BLaER1 treated with 17β-estradiol and CSF1 and Interleukin-3, amounts not matched to agents 10 nM and 100 nM (cell line): ENCODE measurements at regions not wholly inside any gene's neighbourhood (a gene's known extent, or its start where the extent isn't known, plus 50 kb on each side); places are given as distances from the start of the nearest gene placed in this dataset.
"Not testable (repeated sequence)": the region's sequence is repeated elsewhere in the genome, so short reads cannot be mapped to it uniquely, and the experiment has no call there.

Source experiments
- H3K27ac ChIP-seq, 11 experiments: shearing (Covaris generic); formaldehyde crosslinking; 2 replicates each; pipeline ENCODE4 v1.8.1; 2022
- H3K27me3 ChIP-seq, 11 experiments: shearing (Covaris generic); formaldehyde crosslinking; 2 replicates each; pipeline ENCODE4 v1.8.1; 2022
- H3K36me3 ChIP-seq, 11 experiments: shearing (Covaris generic); formaldehyde crosslinking; 2 replicates each; pipeline ENCODE4 v1.8.1; 2022
- H3K4me1 ChIP-seq, 10 experiments: shearing (Covaris generic); formaldehyde crosslinking; 2 replicates each; pipeline ENCODE4 v1.8.1; 2022
- H3K4me2 ChIP-seq, 11 experiments: shearing (Covaris generic); formaldehyde crosslinking; 2 replicates each; pipeline ENCODE4 v1.8.1; 2022
- H3K4me3 ChIP-seq, 10 experiments: shearing (Covaris generic); formaldehyde crosslinking; 2 replicates each; pipeline ENCODE4 v1.8.1; 2022
- H3K9ac ChIP-seq, 11 experiments: shearing (Covaris generic); formaldehyde crosslinking; 2 replicates each; pipeline ENCODE4 v1.8.1; 2022
- H3K9me3 ChIP-seq, 11 experiments: shearing (Covaris generic); formaldehyde crosslinking; replicated peaks in 1 of 11; 2 replicates each; pipeline ENCODE4 v1.8.1; 2022
- H4K20me1 ChIP-seq, 11 experiments: shearing (Covaris generic); formaldehyde crosslinking; 2 replicates each; pipeline ENCODE4 v1.8.1; 2022
- Cebpa-rat ChIP-seq, 11 experiments: shearing (Covaris generic); IDR thresholded peaks; 2 replicates each; pipeline ENCODE4 v1.8.1; 2022

DNA sequence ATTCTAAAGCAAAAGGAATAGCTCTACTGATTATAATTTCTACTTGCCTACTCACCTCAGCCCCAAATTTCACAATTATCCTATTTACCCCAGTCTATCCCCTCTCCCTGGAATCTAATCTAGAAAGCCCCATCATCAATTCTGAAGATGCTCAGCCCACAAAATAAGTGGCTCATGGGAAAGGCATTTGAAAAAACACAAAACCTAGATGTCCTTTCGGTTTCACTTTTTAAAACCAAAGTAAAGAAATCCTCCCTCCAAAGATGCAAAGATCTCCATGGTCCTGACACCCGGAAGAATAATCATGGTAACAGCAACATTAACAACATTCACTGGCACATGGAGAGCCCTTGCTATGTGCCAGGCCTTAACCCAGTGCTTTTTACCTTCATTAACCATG, 224.8 kb downstream of the FGFR2 start:
- Histone ChIP-seq H4K20me1 (no peaks in the 10 kb centered on the region), H3K4me2 (no peak overlapping the region), H3K4me3 (no peak overlapping the region), H3K4me1 (peaks cover 0 to 8% (median 0%) of the 10 kb centered on the region in 10 experiments; a peak in 4 of 20 replicates), H3K9ac (no peak overlapping the region), H3K27me3 (no peaks in the 10 kb centered on the region), H3K36me3 (no peaks in the 10 kb centered on the region), H3K27ac (no peak overlapping the region), H3K9me3 (no peaks in the 10 kb centered on the region)
- no peak for TF ChIP-seq Cebpa-rat (IDR thresholded peaks at IDR 0.05)

DNA sequence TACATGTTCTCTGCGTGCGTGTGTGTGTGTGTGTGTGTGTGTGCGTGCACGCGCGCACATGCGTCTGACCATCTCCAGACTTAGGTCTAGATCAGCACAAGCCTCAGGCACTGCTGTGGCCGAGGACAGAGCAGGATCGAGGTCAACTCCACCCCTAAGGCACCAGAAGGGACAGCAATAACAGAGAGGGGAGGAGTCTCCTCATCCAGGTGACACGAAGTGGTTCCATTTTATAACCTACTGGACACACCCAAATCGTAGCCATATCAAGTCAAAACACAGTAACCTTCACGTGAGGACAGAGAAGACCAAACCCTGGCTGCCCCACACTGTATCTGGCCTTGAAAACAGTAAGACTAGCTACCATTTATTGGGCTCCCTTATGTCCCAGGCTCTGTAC, 224.1 kb downstream of the FGFR2 start:
- no peak overlapping the region for H3K9ac ChIP-seq
- H3K4me2 ChIP-seq = no peak overlapping the region
- H3K4me1 ChIP-seq = peaks cover 0 to 8% (median 0%) of the 10 kb centered on the region in 10 experiments; a peak in 4 of 20 replicates
- no peaks in the 10 kb centered on the region for H3K9me3 ChIP-seq
- H3K27ac ChIP-seq = no peak overlapping the region
- H3K36me3 ChIP-seq = no peaks in the 10 kb centered on the region
- no peak overlapping the region for H3K4me3 ChIP-seq
- TF ChIP-seq Cebpa-rat (IDR thresholded peaks at IDR 0.05) = no peak
- H4K20me1 ChIP-seq = no peaks in the 10 kb centered on the region
- H3K27me3 ChIP-seq = no peaks in the 10 kb centered on the region

DNA sequence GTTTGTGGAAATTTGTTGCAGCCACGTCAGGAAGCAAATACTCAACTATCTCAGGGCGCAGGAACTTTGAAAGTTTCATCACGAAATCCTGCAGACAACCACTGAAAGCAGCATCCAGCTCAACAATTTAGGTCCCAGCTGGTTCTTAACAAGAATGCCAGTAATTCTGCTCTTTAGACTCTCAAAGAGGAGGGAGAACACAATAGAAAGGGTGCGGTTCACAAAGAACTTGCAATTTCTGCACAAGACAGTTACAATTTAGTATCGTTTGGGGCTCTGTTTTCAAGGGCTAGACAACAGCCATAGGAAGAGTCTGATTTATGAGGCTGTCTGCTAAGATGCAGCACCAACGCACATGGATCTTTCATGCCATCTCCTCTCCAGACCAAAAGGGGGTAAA, 223.1 kb downstream of the FGFR2 start:
- no peak for TF ChIP-seq Cebpa-rat (IDR thresholded peaks at IDR 0.05)

DNA sequence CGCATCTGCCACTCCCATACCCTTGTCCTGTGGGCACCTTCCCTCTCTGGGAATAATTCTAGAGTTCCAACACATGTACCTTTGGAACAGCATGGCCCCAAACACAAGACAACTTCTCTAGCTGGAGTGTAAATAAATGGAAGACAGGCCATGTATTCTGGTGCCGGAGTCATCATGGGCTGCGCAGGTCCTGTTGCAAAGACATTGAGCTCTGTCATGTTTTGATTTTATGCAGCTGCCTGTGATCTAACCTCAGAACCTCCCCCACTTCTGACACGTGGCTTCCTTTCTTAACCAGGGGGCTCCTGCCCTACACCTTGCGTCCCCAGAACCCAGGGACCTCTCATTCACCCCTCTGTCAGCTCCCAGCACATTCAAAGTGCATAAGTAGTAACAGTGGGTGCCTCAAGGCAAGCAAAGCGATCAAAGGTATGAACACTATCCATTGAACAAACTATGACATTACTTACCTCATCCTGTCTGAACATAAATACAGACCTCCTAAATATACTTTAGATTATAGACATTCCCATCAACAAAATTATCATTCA, 219.9 kb downstream of the FGFR2 start:
- no peaks in the 10 kb centered on the region for H4K20me1 ChIP-seq
- TF ChIP-seq Cebpa-rat (IDR thresholded peaks at IDR 0.05) = no peak
- H3K27ac ChIP-seq = no peak overlapping the region
- no peak overlapping the region for H3K4me3 ChIP-seq
- H3K4me2 ChIP-seq = no peak overlapping the region
- no peaks in the 10 kb centered on the region for H3K27me3 ChIP-seq
- H3K4me1 ChIP-seq = no peaks in the 10 kb centered on the region
- no peak overlapping the region for H3K9ac ChIP-seq
- no peaks in the 10 kb centered on the region for H3K36me3 ChIP-seq
- peaks cover 6 to 19% (median 10%) of the 10 kb centered on the region in 11 experiments; a peak in 20 of 22 replicates for H3K9me3 ChIP-seq

More for the DNA sequence above, 223.1 kb downstream of the FGFR2 start:
- Histone ChIP-seq H3K27me3 (no peaks in the 10 kb centered on the region), H3K4me3 (no peak overlapping the region), H3K9me3 (no peaks in the 10 kb centered on the region), H3K9ac (no peak overlapping the region), H3K27ac (no peak overlapping the region), H3K4me2 (no peak overlapping the region), H3K4me1 (peaks cover 0 to 4% (median 0%) of the 10 kb centered on the region in 10 experiments; a peak in 4 of 20 replicates), H3K36me3 (no peaks in the 10 kb centered on the region), H4K20me1 (no peaks in the 10 kb centered on the region)

DNA sequence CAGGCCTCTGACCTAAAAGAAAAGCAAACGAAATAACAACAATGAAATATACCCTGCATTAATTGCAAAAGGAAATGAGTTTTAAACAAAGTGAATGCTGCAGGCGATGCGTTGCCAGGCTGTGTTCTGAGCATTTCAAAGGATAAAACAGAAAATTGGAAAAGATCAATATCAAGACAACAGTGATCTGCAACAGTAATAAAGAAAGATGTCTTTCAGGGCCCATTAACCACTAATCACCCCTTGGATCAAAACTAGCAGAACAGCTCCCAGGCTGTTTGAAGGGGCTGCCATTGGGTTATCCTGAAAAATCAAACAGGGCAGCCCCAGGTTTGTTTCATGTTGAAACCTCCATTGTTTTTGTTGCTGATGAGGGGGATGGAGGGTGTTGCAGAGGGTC, 219.2 kb downstream of the FGFR2 start:
- H3K27ac ChIP-seq = no peak overlapping the region
- no peak overlapping the region for H3K4me2 ChIP-seq
- H3K4me3 ChIP-seq = no peak overlapping the region
- H3K4me1 ChIP-seq = no peaks in the 10 kb centered on the region
- H4K20me1 ChIP-seq = no peaks in the 10 kb centered on the region
- no peaks in the 10 kb centered on the region for H3K27me3 ChIP-seq
- no peak for TF ChIP-seq Cebpa-rat (IDR thresholded peaks at IDR 0.05)
- H3K36me3 ChIP-seq = no peaks in the 10 kb centered on the region
- peaks cover 6 to 25% (median 11%) of the 10 kb centered on the region in 11 experiments; a peak in 20 of 22 replicates for H3K9me3 ChIP-seq
- no peak overlapping the region for H3K9ac ChIP-seq

DNA sequence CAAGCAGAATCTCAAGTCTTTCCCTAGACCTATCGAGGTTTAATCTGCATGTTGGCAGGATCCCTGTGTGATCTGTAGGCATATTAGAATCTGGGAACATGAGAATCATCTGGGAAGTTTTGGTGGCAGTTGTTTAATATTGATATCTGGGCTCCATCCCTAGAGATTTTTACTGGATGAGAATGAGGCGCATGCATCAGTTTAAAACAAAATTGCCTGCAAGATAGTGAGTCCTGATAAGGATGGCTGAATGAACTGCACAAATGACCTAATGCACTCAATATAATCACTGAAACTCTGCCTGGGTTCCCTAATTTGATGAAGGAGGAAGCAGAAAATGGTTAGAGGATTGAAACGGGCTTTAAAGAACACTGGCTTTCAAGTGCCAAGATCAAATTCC, 218.0 kb downstream of the FGFR2 start:
- no peaks in the 10 kb centered on the region for H4K20me1 ChIP-seq
- no peak for TF ChIP-seq Cebpa-rat (IDR thresholded peaks at IDR 0.05)
- no peaks in the 10 kb centered on the region for H3K4me1 ChIP-seq
- H3K9ac ChIP-seq = no peak overlapping the region
- no peak overlapping the region for H3K4me2 ChIP-seq
- H3K4me3 ChIP-seq = no peak overlapping the region
- H3K27ac ChIP-seq = no peak overlapping the region
- H3K9me3 ChIP-seq = peaks cover 6 to 26% (median 11%) of the 10 kb centered on the region in 11 experiments; a peak in 20 of 22 replicates
- no peaks in the 10 kb centered on the region for H3K36me3 ChIP-seq
- H3K27me3 ChIP-seq = no peaks in the 10 kb centered on the region

DNA sequence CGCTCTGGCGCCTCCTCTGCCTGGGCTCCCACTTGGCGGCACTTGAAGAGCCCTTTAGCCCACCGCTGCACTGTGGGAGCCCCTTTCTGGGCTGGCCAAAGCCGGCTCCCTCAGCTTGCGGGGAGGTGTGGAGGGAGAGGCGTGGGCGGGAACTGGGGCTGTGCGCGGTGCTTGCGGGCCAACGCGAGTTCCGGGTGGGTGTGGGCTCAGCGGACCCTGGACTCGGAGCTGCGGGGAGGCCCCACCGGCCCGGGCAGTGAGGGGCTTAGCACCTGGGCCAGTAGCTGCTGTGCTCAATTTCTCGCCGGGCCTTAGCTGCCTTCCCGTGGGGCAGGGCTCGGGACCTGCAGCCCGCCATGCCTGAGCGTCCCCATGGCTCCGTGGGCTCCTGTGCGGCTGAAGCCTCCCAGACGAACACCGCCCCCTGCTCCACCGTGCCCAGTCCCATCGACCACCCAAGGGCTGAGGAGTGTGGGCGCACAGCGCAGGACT, 216.2 kb downstream of the FGFR2 start:
- not testable (repeated sequence) for H4K20me1 ChIP-seq, H3K27ac ChIP-seq, H3K9ac ChIP-seq, H3K36me3 ChIP-seq, H3K4me2 ChIP-seq, H3K4me1 ChIP-seq, H3K4me3 ChIP-seq, H3K27me3 ChIP-seq
- peaks cover 6 to 26% (median 11%) of the 10 kb centered on the region in 11 experiments; a peak in 20 of 22 replicates for H3K9me3 ChIP-seq

DNA sequence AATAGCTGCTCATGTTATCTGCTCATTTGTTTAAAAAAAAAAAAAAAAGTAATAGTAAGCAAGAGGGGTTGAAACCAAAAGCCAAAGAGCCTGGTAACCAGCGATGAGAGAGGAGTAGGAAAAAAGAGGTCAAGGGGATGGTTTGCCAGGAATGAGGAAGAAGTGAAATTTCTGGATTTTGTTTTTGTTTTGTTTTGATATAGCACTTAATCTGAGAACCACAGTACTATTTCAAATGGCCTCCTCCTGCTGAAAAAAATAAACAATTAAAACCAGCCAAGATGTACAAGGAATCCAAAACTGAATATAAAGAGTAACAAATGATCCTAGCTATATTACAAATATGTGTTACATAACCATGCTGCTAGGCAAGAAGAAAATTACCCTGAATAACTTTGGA, 213.1 kb downstream of the FGFR2 start:
- Histone ChIP-seq H3K4me1 (no peaks in the 10 kb centered on the region), H3K4me3 (no peak overlapping the region), H3K9ac (no peak overlapping the region), H3K36me3 (no peaks in the 10 kb centered on the region), H3K27me3 (no peaks in the 10 kb centered on the region), H4K20me1 (no peaks in the 10 kb centered on the region), H3K9me3 (peaks cover 6 to 26% (median 11%) of the 10 kb centered on the region in 11 experiments; a peak in 20 of 22 replicates), H3K27ac (no peak overlapping the region), H3K4me2 (no peak overlapping the region)
- no peak for TF ChIP-seq Cebpa-rat (IDR thresholded peaks at IDR 0.05)

DNA sequence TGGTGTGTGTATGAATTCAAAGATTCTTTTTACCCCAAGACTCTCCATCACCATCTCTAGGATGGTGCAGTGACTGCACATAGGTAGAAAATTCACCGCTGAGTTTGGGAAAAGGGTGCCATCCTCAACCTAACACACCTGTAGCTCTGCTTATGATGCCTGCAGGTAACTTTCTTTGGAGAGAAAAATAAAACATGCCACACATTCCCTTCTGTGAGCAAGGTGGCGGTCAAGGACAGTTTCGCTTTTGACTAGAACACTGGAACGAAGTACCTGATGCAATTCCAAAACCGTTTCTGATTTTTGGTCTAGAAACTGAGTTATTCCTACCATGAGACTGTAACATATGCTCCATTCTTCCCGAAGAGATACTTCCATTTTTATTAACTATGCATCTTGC, 205.6 kb downstream of the FGFR2 start:
- H3K4me2 ChIP-seq = peak overlapping the region in 1 of 11 experiments; percentile 8; a peak in 1 of 22 replicates

DNA sequence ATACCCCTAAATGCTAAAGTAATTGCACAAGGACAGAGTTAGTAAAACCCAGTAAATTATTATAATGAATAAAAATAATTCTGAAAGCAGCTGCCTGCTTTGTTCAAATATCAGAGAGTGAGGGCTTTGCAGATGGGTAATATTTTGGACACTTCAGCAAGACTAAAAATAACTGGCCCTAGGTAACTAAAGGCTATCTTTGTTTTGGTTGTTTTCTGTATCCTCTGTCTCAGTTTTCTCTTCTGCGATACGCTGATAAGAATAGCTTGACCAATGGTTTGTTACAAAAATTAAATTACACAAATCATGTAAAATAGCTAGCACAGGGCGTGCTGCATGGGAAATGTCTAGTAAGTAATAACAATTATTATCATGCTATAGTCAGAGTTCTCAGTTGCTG, 204.7 kb downstream of the FGFR2 start:
- H3K9me3 ChIP-seq = no peaks in the 10 kb centered on the region
- H3K27me3 ChIP-seq = no peaks in the 10 kb centered on the region
- TF ChIP-seq Cebpa-rat (IDR thresholded peaks at IDR 0.05) = no peak
- no peak overlapping the region for H3K9ac ChIP-seq
- no peaks in the 10 kb centered on the region for H3K36me3 ChIP-seq
- no peak overlapping the region for H3K4me3 ChIP-seq
- peaks cover 6 to 18% (median 11%) of the 10 kb centered on the region in 10 experiments for H3K4me1 ChIP-seq
- H3K4me2 ChIP-seq = peak overlapping the region in 5 of 11 experiments; percentile 1 to 34 (median 11); a peak in 3 of 22 replicates
- H4K20me1 ChIP-seq = no peaks in the 10 kb centered on the region
- H3K27ac ChIP-seq = no peak overlapping the region

More for the DNA sequence above, 205.6 kb downstream of the FGFR2 start:
- Histone ChIP-seq H3K36me3 (no peaks in the 10 kb centered on the region), H3K4me1 (peaks cover 6 to 18% (median 11%) of the 10 kb centered on the region in 10 experiments), H3K27me3 (no peaks in the 10 kb centered on the region), H4K20me1 (no peaks in the 10 kb centered on the region), H3K9ac (no peak overlapping the region), H3K4me3 (no peak overlapping the region), H3K27ac (no peak overlapping the region), H3K9me3 (no peaks in the 10 kb centered on the region)
- TF ChIP-seq Cebpa-rat (IDR thresholded peaks at IDR 0.05) = no peak

DNA sequence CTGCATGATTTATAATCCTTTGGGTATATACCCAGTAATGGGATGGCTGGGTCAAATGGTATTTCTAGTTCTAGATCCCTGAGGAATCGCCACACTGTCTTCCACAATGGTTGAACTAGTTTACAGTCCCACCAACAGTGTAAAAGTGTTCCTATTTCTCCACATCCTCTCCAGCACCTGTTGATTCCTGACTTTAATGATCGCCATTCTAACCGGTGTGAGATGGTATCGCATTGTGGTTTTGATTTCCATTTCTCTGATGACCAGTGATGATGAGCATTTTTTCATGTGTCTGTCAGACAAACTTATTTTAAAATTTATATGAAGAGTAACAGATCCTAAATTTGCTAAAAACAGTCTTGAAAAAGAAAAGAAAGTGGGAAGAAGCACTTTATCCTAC, 197.7 kb downstream of the FGFR2 start:
- not testable (repeated sequence) for H3K4me2 ChIP-seq, H3K27me3 ChIP-seq, H3K9me3 ChIP-seq

More for the DNA sequence above, 197.7 kb downstream of the FGFR2 start:
- H3K36me3 ChIP-seq, H3K27ac ChIP-seq, H3K9ac ChIP-seq, H4K20me1 ChIP-seq, H3K4me1 ChIP-seq, H3K4me3 ChIP-seq: not testable (repeated sequence)
